Limb (tissue), 2 donors: ENCODE measurements at regions not wholly inside any gene's neighbourhood (a gene's known extent, or its start where the extent isn't known, plus 50 kb on each side); places are given as distances from the start of the nearest gene placed in this dataset.

Source experiments
- DNase-seq, 2 donors: peaks; one replicate each; pipeline ENCODE4 v3.0.0-alpha.2; 2016; ENCODE audit errors: extremely low spot score in 2 of 2

DNA sequence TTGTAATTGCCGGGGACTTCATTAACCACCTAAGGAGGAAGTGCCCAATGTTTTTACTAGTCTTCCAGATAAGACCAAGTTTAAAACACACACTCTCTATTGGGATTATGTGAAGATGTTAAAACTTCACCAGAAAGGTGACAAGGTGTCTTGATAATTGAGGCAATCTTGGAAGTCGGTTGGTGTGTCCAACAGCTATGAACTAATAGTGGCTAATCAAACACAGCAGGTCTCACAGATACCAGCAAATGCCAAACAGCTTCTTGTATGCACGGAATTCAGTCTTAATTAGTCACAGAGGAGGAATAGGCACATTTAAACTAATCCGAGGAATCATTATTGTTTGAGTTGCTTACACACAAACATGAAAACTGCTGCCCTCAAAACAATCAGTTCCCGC, 214.5 kb downstream of the SEC61B start:
- DNase-seq, result no peak

DNA sequence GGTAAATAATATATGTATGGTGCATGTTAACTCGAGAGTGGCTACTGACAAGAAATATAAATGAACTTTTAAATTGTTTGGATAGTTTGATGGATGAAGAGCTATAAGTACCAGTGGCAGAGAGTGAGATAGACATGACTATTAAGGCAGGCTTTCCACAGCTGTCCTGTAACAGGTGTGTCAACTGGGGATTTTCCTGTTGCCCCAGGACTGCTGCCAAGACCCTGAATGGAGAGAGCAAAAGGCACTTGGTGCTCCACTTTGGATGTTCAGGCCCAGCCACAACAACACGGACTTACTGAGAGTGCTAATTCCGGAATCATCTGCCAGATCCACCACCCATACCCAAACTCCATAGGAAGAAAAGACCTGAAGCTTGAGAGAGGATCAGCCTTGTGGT, 215.1 kb downstream of the SEC61B start:
- DNase-seq, result no peak

- no peak for DNase-seq
Observed at GRCh38 chr9:99438596-99438995, 216.5 kb downstream of the SEC61B start.

DNA sequence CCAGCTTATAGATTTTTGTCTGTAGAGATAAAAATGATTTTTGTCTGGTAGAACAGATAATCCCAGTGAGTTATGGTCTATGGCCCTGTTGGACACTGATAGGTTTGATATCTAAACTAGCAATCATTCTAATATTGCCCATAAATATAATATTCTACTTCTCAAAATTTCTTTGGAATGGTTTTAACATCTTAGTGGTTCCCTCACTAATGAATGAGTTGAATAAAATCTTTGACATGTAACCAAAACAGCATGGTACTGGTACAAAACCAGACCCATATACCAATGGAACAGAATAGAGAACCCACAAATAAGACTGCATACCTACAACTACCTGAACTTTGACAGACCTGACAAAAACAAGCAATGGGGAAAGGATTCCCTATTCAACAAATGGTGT, 219.7 kb downstream of the SEC61B start:
- no peak for DNase-seq

- DNase-seq, result peak in 1 of 2 donors; percentile 4
Observed at GRCh38 chr9:99445371-99445891, 223.3 kb downstream of the SEC61B start.

- DNase-seq, result no peak
Observed at GRCh38 chr9:99445920-99446319, 223.8 kb downstream of the SEC61B start.

DNA sequence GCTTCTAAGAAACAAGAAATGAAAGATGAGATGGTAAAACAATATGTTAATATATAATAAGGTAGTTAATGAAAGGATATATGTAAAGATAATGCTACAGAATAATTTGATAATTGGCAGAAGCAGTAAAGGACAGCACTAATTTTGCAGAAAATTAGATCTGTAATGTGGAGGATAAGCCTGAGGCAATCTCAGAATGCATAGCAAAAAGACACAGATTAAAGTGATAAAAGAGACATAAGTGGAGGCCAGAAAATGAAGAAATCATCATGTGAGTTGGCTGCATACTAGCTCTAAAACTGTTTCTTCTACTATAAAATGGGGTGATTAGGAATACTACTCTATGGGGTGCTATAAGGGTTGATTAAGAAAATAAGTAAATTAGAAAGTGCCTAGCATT, 225.9 kb downstream of the SEC61B start:
- no peak for DNase-seq

DNA sequence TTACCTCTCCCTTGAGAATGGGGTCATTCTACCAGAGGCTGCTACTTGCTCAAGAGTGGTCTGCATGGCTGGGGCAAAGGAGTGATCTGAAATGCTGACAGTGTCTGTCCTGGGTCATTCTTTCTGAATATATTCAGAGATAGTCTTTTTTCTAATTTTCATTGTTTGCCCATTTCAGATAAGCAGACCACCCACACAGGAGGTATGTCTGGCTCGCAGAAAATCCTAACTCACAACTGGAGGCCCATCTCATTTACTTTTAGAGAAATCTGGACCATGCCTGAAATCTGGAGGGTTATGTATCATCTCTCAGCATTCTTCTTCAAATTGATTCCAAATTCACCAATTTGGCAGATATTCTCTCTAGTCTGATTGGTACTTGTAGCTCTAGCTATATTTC, 227.6 kb downstream of the SEC61B start:
- no peak for DNase-seq

DNA sequence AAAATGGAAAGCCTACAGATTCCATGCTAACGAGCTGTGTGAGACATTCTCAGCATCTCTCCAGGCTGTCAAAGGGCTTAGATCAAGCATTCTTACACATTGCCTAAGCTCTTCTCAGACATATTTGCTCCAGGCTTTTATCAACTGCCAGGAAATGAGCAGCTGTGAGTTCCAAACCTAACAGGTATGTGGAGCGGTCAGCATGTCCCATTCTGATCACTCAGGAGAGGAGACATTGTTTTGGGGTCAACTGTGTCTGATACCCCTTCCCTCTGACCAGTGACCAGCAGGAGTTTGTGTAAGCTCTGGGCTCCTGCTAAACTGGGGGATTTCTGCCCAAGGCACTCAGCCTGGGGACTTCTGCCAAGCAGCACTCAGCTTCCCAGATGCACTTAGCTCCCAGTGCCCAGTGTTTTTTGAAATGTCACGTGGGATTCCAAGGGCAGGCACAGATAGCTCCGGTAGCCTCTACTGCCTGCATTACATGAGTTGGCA, 229.1 kb downstream of the SEC61B start:
- DNase-seq, result no peak

DNA sequence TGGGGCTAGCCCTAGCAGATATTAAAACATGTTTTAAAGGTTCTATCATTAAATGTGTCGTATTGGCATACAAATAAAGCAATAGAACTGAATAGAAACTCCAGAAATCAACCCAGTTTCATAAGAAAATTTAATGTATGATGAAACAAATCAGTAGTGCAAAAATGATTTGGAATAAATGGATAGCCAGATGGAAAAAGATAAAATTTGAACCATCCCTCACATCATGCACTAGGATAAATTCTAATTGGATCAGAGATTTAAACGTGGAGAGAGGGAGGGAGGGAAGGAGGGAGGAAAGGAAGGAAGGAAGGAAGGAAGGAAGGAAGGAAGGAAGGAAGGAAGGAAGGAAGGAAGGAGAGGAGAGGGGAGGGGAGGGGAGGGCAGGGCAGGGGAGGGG, 235.3 kb downstream of the SEC61B start:
- no peak for DNase-seq

DNA sequence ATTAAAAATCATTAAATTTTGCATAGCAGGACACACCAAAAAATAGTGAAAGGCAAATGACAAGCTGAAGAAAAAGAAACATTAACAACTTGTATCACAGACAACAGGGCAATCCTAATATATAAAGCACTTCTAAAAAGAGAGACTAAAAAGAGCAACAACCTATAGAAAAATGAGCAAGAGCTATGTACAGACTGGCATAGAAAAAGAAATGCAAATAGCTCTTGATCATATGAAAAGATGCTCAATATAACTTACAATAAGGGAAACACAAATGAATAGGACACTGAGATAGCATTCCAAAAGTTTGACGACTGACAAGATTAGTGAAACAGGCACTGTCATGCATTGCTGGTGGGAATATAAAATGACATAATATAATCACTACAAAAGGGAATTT, 235.9 kb downstream of the SEC61B start:
- no peak for DNase-seq

DNA sequence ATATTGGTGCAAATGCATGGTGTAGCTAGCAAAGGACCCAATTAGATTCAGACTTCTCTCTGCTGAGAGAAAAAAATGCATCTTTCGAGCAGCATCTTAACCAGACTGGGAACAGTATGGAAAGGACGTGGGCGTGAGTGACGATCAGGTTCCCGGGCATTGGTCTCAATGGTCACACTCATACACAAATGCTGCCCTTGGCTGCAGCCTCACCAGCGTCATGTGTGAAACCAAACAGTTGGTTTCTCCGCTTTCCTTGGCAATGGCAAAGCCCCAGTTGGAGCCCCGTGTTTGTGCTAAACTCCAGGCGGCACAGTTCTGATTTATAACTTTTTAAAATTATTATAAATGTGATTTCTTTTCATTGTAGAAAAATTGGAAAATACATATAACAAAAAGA, 237.8 kb downstream of the SEC61B start:
- DNase-seq, result no peak

- no peak for DNase-seq
Observed at GRCh38 chr9:99463131-99463530, 241.0 kb downstream of the SEC61B start.

- DNase-seq, result no peak
Observed at GRCh38 chr9:99464568-99464967, 242.5 kb downstream of the SEC61B start.

GRCh38 chr9:99465231-99465907, 243.3 kb downstream of the SEC61B start:
- DNase-seq, result peak; percentile 32 to 56

GRCh38 chr9:99466104-99466503, 244.0 kb downstream of the SEC61B start:
- DNase-seq, result no peak

DNA sequence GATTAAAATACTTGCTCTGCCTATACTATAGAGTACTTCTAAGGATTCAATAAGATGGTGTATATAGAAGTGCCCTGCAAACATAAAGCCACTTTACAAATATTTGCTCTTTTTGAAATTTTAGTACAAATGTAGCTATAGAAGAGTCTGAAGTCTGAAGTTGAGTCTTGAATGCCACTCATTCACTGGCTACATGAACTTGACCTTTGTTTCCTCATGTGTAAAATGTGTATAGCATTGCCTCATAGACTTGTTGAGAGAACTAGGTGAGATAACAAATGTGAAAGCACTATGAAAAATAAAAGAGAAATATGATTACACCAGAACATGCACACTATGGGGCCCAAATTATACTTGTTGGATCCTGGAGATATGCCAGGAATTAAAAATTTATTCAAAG, 244.7 kb downstream of the SEC61B start:
- DNase-seq, result no peak

GRCh38 chr9:99471033-99471432, 249.0 kb downstream of the SEC61B start:
- DNase-seq, result no peak

GRCh38 chr9:99472240-99472915, 250.3 kb downstream of the SEC61B start:
- no peak for DNase-seq

DNA sequence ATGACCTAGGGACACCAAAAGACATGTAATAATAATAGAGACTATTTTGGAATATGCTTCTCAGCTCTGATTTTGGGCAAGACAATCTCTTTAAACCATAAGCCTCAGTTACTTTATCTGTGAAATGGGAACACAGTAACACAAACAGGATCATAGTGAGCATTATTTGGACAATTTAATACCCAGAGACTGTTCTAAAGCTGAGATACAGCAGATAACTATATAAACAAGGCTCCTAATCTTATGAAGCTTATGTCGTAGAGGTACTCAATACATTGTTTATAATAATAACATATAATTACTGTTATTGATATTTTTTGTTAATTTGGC, 250.8 kb downstream of the SEC61B start:
- no peak for DNase-seq

GRCh38 chr9:99474186-99474585, 252.1 kb downstream of the SEC61B start:
- no peak for DNase-seq

DNA sequence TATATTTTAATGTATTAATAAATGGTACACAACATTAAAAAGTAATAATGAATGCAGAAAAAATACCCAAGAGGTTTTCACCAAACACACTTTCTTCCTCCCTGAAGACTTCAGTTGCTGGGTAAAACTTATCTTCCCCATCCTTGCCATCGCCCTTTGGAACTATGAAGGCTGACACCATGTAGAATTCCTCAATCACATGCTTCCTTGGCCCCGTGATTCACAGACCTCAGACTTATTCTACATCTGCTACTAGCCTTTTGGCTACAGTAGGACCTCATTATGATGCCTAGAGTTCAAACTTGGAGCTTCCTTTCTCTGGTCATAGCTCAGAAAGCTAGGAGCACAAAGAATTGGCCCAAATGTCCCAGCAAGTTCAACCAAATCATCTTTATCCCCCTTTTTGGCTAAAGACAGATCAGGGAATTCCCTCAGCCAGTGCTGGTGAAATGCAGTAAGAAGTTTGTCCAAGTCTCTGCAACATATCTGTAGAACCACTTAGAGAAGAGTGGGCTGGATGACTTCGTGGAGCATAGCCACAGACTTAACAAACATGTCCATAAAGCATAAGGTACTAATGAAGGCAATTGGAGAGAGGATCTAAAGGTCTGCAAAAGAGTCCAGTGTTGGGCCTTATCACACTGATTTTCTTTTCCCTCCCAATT, 253.5 kb downstream of the SEC61B start:
- no peak for DNase-seq
